Tongue (tissue), 1 donor: ENCODE measurements at regions not wholly inside any gene's neighbourhood (a gene's known extent, or its start where the extent isn't known, plus 50 kb on each side); places are given as distances from the start of the nearest gene placed in this dataset.

Source experiments
- DNase-seq: peaks from one replicate; pipeline ENCODE4 v3.0.0-alpha.2; 2015

DNA sequence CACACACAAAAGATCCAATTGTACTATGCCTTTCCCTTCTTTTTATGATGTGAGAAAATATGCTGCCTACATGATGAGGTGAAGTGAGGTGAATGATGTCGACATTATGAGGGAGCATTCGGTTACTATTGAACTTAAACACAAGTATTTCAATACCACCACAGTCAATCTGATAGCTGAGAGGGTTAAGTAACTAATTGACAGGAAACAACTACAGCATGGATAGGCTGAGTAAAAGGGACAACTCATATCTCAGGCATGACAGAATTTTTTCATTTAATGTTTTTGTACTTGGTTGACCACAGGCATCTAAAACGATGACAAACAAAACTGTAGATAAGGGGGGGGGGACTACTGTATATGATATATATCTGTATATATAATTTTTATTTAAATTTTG is 488.9 kb downstream of the SH2D4B start:
- no peak for DNase-seq

DNA sequence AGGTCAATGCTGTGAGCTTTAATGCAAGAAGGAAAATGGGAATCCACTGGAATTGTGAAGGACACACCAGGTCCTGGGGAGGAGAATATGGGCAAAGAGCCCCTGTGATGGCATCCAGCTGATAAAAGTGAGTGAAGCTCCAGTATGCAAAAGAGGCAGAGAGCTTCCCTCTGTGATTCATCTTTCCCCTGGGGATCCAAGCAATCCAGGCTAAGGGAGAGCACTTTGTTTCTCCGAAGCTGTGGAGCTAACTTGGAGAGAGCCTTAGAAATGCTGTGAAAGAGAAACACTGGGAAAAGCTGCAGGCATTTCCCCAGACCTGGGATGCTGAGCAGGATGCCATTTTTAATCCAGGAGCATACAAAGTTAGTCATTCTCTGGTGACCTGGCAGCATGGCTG is 489.5 kb downstream of the SH2D4B start:
- no peak for DNase-seq

DNA sequence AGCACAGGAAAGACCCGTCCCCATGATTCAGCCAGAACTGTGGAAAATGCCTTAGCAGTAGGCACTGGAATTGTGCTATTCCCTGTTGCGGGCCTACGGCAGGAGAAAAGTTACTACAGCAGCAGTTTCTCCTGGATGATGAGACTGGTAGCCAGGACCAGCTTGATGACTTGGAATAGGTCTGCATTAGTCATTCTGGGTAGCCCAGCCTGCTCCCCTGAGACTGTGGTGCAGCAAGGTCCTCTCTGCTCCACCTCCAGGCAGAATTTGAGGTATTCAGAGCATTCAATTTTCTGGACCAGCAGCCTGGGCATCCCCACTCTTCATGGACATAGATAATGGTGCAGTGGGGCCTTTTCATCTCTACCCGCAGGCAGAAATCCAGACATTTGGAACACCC is 490.0 kb downstream of the SH2D4B start:
- DNase-seq = no peak

DNA sequence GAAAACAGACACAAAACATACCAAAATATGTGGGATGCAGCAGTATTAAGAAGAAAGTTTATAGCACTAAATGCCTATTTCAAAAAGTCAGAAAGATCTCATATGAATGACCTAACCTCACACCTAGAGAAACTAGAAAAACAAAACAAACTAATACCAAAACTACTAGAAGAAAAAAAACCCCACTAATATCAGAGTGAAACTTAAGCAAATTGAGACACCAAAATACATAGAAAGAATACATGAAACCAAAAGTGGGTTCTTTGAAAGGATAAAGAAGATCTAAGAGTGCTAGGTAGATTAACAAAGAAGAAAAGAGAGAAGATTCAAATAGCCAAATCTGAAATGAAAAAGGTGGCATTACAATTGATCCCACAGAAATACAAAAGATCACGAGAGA is 494.1 kb downstream of the SH2D4B start:
- no peak for DNase-seq

DNA sequence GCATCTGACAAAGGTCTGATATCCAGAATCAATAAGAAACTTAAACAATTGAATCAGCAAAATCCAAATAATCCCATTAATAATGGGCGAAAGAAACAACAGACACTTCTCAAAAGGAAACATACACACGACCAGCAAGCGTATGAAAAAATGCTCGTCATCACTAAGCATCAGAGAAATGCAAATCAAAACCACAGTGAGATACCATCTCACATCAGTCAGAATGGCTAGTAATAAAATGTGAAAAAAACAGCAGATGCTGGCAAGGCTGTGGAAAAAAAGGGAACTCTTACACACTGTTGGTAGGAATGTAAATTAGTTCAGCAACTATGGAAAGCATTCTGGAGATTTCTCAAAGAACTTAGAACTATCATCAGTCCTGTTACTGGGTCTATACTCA is 496.7 kb downstream of the SH2D4B start:
- no peak for DNase-seq

DNA sequence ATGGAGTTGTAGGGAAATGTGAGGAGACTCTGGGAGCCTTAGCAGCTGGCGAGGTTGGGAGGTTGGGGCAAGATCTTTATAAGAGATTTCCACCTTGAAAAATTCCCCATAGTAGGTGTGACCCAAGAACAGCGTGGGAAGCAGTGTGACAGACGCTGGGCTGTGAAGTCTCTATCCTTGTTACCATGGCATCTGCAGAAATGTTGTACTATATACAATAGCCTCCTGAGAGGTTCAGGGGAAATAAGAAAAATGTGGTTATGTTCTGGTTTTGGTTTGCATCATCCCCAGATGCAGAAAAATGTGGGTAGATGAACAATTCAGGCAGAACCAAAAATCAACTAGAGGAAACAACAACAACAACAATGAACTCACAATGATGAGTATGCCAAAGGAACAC is 498.6 kb downstream of the SH2D4B start:
- no peak for DNase-seq

DNA sequence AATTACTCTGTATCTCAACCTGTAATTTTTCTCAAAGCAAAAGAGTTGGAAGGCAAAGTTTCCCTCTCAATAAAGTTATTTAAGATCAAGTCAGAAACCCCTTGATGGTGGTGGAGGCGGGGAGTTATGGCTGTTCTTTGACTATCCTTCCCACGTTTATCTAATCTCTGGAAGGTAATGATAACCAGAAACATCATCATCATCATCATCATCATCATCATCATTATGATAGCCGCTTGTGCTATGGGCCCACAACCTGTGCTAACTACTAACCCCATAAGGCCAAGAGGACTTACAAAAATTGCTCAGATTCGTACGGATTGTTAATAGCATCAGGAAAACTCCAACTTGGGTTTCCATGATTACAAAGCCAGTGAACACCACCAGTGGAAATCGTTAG is 502.3 kb downstream of the SH2D4B start:
- no peak for DNase-seq

DNA sequence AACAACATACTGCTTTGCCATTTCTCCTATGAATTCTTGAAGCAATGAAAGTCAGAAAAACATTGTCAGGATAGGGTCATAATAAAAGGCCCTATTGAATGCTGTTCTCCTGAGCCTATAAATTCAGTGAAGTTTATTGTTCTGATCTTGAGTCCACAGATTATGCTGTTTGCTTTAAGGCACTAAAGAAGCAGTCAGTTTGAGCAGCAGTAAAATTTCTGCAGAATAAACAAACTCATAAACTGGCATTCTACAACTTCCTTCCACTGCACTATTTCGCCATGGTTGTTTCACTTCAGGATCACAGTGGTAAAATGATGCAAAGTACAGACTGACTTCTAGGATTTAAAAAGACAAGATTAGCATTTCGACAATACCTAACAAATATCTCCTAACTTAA is 503.2 kb downstream of the SH2D4B start:
- DNase-seq = no peak

DNA sequence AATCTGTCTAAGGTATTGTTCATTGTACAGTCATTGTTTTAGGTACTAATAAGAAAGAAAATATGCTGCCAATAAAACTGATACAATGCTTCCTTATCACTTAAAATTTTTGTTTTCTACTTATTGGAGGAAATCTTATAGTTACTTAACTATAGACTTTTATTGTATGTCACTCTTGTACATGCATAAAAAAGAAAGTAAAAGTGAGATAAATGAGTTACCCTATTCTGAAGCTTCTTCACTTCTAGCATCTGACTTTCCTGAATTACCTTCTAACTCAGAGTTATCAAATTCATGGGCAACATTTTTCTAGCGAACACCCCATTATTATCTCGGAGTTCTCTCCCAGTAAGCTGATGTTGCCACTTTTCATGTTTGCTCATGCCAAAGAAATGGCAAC is 504.9 kb downstream of the SH2D4B start:
- DNase-seq = no peak

DNA sequence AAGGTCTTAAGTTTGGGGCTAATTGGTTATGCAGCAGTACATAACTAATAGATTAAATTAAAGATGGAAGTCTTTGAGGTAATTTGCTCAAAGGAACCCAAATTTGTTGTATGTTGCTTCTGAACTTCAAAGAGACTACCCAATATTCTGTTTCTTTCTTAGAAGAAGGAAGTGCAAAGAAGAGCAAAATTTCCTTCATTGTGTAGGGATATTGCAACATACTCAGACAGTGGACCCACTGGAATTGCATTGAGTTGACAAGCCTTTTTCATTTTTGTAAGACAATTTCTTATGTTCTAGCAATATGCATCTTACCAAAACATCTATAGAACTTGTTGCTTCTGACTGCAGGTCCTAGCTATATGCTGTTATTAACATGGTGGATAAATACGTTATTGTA is 527.8 kb downstream of the SH2D4B start:
- no peak for DNase-seq

DNA sequence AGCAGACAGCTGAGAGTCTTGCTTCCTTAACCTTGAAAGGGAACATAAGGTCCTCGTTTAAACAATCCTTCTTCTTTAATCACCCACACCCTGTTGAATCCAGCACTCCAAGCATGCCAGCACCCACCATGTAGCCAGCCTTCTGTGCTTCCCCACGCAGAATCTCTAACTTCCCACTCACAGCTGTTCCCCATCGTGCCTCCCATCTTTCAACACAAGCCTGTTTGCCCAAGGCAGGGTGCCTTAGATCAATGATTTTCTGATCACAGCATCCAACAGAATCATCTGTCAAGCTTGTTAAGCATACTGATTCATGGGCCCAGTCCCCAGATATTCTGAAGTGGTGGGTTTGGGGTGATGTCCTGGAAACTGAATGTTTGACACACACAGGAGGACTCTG is 530.8 kb downstream of the SH2D4B start:
- peak; percentile 2 for DNase-seq

DNA sequence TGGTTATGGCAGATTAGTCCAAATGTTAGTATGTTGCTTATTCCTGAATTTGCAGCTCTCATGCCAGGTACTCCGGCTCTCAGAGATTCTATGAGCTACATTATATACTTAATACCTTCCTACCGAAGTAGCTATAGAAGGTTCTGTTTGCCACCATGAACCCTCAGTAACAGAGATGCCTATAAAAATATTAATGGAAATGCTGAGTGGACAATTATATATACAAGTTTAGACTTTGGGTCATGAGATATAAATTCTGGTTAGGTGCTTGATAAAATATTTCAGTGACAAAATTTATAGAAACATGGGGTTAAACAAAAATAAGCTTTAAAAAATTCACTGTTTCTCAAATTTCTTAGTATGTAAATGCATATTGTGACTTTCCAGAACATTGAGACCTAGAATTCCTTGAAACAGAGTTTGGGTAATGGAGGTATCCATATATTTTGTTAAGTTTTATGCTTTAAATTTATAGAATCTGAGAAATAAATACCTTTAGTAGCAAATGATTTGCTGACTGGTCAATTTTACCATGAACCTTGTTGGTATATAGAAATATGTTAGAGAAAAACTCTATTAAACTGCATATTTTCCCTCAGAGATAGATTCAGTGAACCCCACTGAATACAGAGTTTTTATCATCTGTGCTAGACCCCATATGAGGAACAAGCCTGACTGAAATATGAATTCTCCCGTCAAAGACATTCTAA is 533.5 kb downstream of the SH2D4B start:
- DNase-seq = no peak

DNA sequence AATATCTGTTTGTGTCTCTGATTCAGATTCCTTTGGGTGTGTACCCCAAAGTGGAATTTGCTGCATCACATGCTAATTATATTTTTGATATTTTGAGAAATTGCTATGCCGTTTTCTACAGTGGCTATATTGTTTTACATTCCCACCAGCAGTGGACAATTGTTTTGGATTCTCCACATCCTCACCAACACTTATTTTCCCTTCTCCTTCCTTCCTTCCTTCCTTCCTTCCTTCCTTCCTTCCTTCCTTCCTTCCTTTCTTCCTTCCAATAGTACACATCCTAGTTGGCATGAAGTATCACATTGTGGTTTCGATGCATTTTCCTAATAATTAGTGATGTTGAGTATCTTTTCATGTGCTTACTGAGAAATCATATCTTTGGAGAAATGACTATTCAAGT is 535.5 kb downstream of the SH2D4B start:
- DNase-seq = no peak

DNA sequence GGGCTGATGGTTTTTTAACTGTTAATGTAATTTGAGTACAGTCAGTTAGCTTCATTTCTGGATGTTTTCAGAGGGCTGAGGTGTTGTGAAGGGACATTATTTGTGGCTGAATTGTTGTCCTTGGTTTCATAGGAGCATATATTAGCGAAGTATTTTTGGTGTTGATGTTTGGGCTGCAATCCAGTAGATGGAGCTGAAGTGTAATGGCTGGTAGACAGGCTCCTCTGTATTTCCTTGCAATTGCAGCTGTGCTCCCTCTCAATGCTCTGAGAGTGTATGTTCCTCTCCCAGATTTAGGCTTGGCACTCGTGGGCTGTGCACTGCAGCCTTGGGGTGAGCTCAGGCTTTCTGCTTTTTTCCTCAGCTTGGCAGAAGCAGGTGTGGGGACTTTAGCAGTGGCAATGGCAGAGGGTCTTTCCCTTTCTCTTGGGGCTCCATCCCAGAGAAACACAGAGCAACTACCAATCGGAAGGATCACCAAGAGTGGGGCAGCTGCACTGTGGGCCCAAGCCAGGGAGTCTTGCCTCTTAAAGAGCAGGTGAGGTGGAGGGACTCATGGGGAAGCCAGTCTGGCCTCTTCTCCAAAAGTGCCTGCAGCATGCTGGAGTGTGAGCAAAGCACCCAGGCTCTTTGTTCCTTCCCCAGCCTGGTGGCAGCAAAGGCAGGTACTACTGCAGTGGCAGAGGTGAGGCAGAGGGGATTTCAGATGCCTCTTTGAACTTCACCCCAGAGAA is 544.4 kb downstream of the SH2D4B start:
- no peak for DNase-seq

DNA sequence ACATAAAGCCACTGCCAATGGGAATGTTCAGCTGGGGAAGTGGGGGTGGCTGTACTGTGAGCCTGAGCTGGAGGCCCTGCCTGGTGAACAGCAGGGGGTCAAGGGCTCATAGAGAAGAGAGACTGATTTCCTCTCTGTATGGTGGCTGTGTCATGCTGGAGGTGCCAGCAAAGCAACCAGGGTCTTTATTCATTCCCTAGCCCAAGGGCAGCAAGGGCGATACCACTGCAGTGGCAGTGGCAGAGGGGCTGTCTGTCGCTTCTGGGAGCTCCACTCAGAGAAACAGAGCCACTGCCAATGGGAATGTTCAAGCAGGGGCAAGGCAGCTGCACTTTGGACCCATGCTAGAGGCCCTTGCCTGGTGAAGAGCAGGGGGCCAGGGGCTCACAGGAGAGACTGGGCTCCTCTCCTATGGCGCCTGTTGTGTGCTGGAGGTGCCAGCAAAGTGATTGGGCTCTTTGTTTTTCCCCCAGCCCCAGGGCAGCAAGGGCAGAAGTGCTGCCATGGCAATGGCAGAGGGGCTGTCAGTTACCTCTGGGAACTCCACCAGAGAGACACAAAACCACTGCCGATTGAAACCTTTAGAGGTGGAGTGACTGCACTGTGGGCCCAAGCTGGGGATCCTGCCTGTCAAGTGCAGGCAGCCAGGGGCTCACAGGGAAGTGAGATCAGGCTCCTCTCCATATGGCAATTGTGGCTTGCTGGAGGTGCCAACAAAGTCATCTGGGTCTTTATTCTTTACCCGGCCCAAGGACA is 545.1 kb downstream of the SH2D4B start:
- DNase-seq = no peak

DNA sequence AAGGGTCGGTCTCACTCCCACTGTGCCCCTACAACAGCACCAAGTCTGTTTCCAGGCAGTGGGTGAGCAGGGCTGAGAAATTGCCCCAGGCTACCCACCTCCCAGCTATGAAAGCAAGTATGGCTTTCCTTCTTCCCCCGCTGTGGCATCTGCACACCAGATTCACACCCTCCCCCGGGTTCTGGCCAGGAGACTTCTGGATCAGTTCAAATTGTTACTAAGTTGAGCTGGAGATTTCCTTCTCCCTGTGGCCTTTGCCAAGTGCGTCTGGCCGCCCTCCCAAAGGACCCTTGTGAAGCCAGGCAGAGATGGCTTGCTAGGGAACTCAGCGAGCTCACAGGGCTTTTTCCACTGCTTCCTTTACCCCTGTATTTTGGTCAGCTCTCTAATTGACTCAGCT is 555.4 kb downstream of the SH2D4B start:
- DNase-seq = no peak

DNA sequence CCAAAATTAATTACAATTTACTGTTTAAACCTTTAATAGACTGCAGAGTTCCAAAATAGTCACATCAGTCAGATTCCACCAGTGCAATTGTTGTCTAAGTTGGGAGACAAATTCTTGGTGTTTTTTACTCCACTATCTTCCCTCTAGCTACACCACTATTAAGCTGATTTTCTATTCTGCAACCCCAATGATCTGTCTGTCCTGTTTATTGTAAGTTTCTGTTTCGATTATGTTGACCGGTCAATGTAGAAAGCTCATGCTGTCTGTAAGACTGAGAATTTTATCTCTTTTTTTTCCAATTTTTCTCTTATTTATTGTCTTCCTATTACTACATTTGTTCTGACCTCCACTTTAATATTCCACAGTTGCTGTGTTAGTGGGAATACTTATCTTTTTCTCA is 557.5 kb downstream of the SH2D4B start:
- no peak for DNase-seq

DNA sequence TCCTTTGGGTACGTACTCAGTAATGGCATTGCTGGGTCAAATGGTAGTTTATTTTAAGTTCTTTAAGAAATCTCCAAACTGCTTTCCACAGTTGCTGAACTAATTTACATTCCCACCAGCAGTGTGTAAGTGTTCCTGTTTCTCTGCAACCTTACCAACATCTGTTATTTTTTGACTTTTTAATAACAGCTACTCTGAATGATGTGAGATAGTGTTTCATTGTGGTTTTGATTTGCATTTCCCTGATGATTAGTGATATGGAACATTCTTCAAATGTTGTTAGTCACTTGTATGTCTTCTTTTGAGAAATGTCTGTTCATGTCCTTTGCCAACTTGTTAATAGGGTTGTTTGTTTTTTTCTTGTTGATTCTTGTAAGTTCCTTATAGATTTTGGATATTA is 558.9 kb downstream of the SH2D4B start:
- no peak for DNase-seq

DNA sequence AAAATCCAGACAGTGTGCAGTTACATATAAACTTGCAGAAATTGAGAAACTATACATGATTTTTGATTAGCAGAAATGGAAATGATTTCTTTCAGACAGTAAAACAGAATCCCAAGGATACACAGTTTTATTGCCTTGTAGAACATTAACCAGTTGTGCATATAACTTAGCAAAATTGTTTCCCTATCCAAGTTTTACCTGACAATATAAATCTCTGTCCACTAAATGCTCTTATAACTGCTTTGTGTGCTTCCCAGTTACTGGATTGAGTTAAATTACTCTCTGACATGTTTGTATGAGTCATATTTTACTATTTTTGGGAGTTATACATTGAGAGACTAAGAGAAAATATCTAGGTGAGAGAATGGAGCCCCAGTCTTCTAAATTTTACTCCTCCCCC is 563.4 kb downstream of the SH2D4B start:
- no peak for DNase-seq

DNA sequence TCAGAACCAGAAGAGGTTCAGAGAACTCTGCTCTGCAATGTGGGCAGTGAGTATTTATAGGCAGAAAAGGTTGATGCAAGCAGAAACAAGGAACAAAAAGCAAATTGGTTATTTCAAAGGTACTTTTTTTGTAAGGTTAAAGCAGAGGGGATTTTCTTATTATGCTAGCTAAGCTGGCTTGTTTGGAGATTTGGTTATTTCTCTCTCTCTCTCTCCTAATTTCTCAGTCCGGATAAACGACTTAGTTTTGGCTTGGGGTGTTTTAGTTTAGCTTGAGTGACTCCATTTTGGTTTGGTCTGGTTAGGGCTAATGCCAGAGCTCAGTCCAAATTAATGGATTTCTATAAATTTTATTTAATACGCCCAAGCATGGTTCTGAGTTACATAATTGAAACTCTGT is 566.8 kb downstream of the SH2D4B start:
- no peak for DNase-seq

DNA sequence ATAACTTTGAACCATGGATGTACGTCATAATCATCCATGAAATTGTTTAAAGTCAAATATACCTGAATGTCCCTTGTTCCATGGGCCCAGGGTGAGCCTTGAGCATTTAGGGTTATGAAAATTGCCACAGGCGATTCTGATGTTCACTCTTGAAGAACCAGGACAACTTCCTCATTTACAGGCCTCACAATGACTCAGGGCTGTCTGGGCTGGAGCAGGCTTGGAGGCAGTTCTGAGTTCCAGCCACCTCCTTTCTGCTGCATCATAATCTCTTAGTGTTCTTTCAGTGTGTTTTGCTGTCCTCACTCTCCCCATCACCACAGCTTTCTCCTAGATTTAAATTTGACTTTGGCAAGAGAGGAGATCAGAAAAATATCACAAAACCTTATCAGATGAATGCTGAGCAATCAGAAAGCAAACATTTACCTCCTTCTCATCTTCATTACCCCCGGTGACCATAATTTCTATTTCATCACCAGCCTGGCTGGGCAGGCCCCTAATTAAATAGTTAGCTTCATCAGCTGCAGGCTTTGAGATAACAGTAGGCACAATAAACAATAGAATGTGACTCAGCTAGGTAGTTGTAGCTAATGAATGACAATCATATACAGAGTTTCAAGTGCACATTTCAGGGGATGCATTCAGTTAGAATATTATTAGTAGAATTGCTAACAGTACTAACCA is 571.0 kb downstream of the SH2D4B start:
- DNase-seq = no peak

DNA sequence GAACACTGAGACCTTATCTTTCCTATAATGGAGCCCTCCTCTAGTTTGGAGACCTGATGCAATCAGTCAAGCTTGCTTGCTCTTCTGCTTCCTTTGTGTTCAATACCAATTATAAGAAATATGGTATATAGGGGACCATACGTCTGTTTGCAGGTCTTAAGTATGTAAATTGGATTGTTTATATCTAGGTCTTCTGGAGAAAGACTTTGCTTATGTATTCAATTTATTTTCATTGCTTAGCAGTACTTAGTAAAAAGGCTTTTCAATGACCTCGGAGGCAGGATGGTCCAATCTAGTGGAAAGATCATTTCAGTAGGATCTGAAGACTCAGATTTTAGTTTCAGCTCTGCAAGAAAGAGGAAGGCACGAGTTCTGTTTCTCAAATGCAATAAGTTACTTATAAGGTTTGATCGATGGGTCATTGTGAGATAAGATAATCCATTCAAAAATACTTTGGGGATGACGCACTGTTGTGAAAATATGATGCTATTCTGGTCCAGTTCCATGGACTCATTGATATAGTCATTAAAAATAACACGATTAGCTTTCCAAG is 571.6 kb downstream of the SH2D4B start:
- no peak for DNase-seq

DNA sequence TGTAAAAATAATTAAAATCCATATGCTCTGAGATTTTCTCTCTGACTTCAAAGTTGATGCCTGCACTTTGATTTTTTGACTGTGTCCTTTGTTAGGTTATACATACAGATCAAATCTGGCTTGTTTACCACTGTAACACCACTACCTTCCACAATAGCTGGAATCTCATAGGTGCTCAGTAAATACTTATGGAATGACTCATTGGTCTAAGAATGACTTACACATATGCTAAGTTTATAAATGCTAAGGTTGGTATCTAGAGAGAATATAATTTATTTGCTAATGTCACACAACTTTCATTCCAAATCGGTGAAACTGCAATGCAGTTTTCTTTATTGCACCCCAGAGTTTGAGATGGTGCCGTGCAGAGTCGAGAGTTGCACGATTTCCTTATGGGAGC is 578.5 kb downstream of the SH2D4B start:
- no peak for DNase-seq
